ENCODE measurements at regions not wholly inside any gene's neighbourhood (a gene's known extent, or its start where the extent isn't known, plus 50 kb on each side); places are given as distances from the start of the nearest gene placed in this dataset.

DNA sequence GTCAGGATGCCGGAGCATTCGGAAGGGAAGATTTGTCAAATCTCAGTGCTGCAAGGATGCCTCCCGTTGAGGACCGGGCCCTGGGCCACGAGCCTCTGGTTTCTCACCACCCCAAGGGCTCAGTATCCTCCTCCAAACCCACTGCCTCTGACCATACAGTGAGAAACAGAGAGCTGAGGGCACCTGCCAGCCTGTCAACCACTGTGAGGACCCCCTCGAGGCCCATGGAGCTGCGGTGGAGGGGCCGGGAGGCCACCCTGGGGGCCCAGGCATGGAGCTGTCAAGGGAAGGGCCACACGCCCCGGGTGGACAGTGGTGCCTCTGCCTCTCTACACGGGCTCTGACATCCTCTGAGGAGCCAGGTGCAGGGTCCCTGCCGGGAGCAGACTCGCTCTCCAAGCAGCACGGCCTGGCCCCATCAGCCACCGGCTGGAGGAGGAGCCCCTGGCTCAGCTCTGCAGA is 248.0 kb upstream of the TCERG1L start:
- H3K4me3 ChIP-seq (ENCODE audit: control insufficient read depth in 1 of 7, extremely low read depth in 1 of 7, insufficient read depth in 4 of 7, low read depth in 2 of 7, low read length in 6 of 7) = no peak overlapping the region
- ChIA-PET CTCF (no interaction called here), POLR2A (no interaction called here)
- H3K9me3 ChIP-seq (ENCODE audit: control extremely low read depth in 1 of 5, control insufficient read depth in 4 of 5, insufficient read depth in 2 of 5, low read depth in 1 of 5, low read length in 4 of 5) = peaks cover 0 to 2% (median 0%) of the 10 kb centered on the region in 5 experiments
- WGBS (ENCODE audit: insufficient coverage) = 94% methylated on average over 13 of the region's 15 CpGs
- no peaks in the 10 kb centered on the region for H3K4me1 ChIP-seq (ENCODE audit: control extremely low read depth in 1 of 4, control insufficient read depth in 4 of 4, insufficient read depth in 4 of 4, low read length in 3 of 4)
- peaks cover 0 to 22% (median 4%) of the 10 kb centered on the region in 5 experiments for H3K27me3 ChIP-seq (replicated peaks in 2 of 5; ENCODE audit: control insufficient read depth in 4 of 5, insufficient read depth in 5 of 5, low read length in 4 of 5)
- H3K36me3 ChIP-seq (ENCODE audit: control insufficient read depth in 4 of 4, insufficient read depth in 4 of 4, low read length in 3 of 4) = no peaks in the 10 kb centered on the region
- no peak for DNase-seq
- H3K27ac ChIP-seq (ENCODE audit: insufficient read depth in 1 of 2, low read depth in 1 of 2, low read length in 2 of 2, poor library complexity in 1 of 2, severe bottlenecking in 2 of 2) = no peak overlapping the region

- H3K4me3 ChIP-seq (ENCODE audit: control insufficient read depth in 1 of 7, extremely low read depth in 1 of 7, insufficient read depth in 4 of 7, low read depth in 2 of 7, low read length in 6 of 7) = no peak overlapping the region
- no peak overlapping the region for H3K27ac ChIP-seq (ENCODE audit: insufficient read depth in 1 of 2, low read depth in 1 of 2, low read length in 2 of 2, poor library complexity in 1 of 2, severe bottlenecking in 2 of 2)
- DNase-seq = no peak
- CTCF ChIA-PET = interaction anchor here (1.8 kb wide), 1 partner anchor 10 kb away, joined by 6 read pairs; no protein-coding TSS in a partner anchor
- H3K4me1 ChIP-seq (ENCODE audit: control extremely low read depth in 1 of 4, control insufficient read depth in 4 of 4, insufficient read depth in 4 of 4, low read length in 3 of 4) = no peaks in the 10 kb centered on the region
- WGBS (ENCODE audit: insufficient coverage) = 80% methylated on average over 6 of the region's 8 CpGs
- H3K36me3 ChIP-seq (ENCODE audit: control insufficient read depth in 4 of 4, insufficient read depth in 4 of 4, low read length in 3 of 4) = no peaks in the 10 kb centered on the region
- POLR2A ChIA-PET = no interaction called here
- peaks cover 0 to 19% (median 4%) of the 10 kb centered on the region in 5 experiments for H3K27me3 ChIP-seq (replicated peaks in 2 of 5; ENCODE audit: control insufficient read depth in 4 of 5, insufficient read depth in 5 of 5, low read length in 4 of 5)
- peaks cover 0 to 4% (median 0%) of the 10 kb centered on the region in 5 experiments for H3K9me3 ChIP-seq (ENCODE audit: control extremely low read depth in 1 of 5, control insufficient read depth in 4 of 5, insufficient read depth in 2 of 5, low read depth in 1 of 5, low read length in 4 of 5)
Observed at GRCh38 chr10:131560166-131560565, 248.6 kb upstream of the TCERG1L start.

- ChIA-PET CTCF (interaction anchor here (1.8 kb wide), 1 partner anchor 9 kb away, joined by 6 read pairs; no protein-coding TSS in a partner anchor), POLR2A (no interaction called here)
- peaks cover 0 to 9% (median 0%) of the 10 kb centered on the region in 5 experiments for H3K9me3 ChIP-seq (ENCODE audit: control extremely low read depth in 1 of 5, control insufficient read depth in 4 of 5, insufficient read depth in 2 of 5, low read depth in 1 of 5, low read length in 4 of 5)
- WGBS (ENCODE audit: insufficient coverage) = 78% methylated on average over 15 of the region's 15 CpGs
- H3K27me3 ChIP-seq (replicated peaks in 2 of 5; ENCODE audit: control insufficient read depth in 4 of 5, insufficient read depth in 5 of 5, low read length in 4 of 5) = peaks cover 0 to 18% (median 4%) of the 10 kb centered on the region in 5 experiments
- no peaks in the 10 kb centered on the region for H3K36me3 ChIP-seq (ENCODE audit: control insufficient read depth in 4 of 4, insufficient read depth in 4 of 4, low read length in 3 of 4)
- DNase-seq = no peak
- no peaks in the 10 kb centered on the region for H3K4me1 ChIP-seq (ENCODE audit: control extremely low read depth in 1 of 4, control insufficient read depth in 4 of 4, insufficient read depth in 4 of 4, low read length in 3 of 4)
- H3K27ac ChIP-seq (ENCODE audit: insufficient read depth in 1 of 2, low read depth in 1 of 2, low read length in 2 of 2, poor library complexity in 1 of 2, severe bottlenecking in 2 of 2) = no peak overlapping the region
- H3K4me3 ChIP-seq (ENCODE audit: control insufficient read depth in 1 of 7, extremely low read depth in 1 of 7, insufficient read depth in 4 of 7, low read depth in 2 of 7, low read length in 6 of 7) = no peak overlapping the region
Observed at GRCh38 chr10:131560706-131561355, 249.3 kb upstream of the TCERG1L start.

GRCh38 chr10:131561897-131562296 is 250.4 kb upstream of the TCERG1L start:
- whole genome bisulfite sequencing (ENCODE audit: insufficient coverage) = 100% methylated on average over 4 of the region's 5 CpGs
- Histone ChIP-seq H3K36me3 (ENCODE audit: control insufficient read depth in 4 of 4, insufficient read depth in 4 of 4, low read length in 3 of 4) (no peaks in the 10 kb centered on the region), H3K4me1 (ENCODE audit: control extremely low read depth in 1 of 4, control insufficient read depth in 4 of 4, insufficient read depth in 4 of 4, low read length in 3 of 4) (no peaks in the 10 kb centered on the region), H3K9me3 (ENCODE audit: control extremely low read depth in 1 of 5, control insufficient read depth in 4 of 5, insufficient read depth in 2 of 5, low read depth in 1 of 5, low read length in 4 of 5) (peaks cover 0 to 9% (median 2%) of the 10 kb centered on the region in 5 experiments), H3K27ac (ENCODE audit: insufficient read depth in 1 of 2, low read depth in 1 of 2, low read length in 2 of 2, poor library complexity in 1 of 2, severe bottlenecking in 2 of 2) (no peak overlapping the region), H3K4me3 (ENCODE audit: control insufficient read depth in 1 of 7, extremely low read depth in 1 of 7, insufficient read depth in 4 of 7, low read depth in 2 of 7, low read length in 6 of 7) (no peak overlapping the region), H3K27me3 (replicated peaks in 2 of 5; ENCODE audit: control insufficient read depth in 4 of 5, insufficient read depth in 5 of 5, low read length in 4 of 5) (peaks cover 0 to 11% (median 3%) of the 10 kb centered on the region in 5 experiments)
- DNase-seq = no peak
- ChIA-PET POLR2A (no interaction called here), CTCF (no interaction called here)

- Histone ChIP-seq H3K36me3 (ENCODE audit: control insufficient read depth in 4 of 4, insufficient read depth in 4 of 4, low read length in 3 of 4) (no peaks in the 10 kb centered on the region), H3K9me3 (ENCODE audit: control extremely low read depth in 1 of 5, control insufficient read depth in 4 of 5, insufficient read depth in 2 of 5, low read depth in 1 of 5, low read length in 4 of 5) (peaks cover 0 to 9% (median 2%) of the 10 kb centered on the region in 5 experiments), H3K4me3 (ENCODE audit: control insufficient read depth in 1 of 7, extremely low read depth in 1 of 7, insufficient read depth in 4 of 7, low read depth in 2 of 7, low read length in 6 of 7) (no peak overlapping the region), H3K27me3 (replicated peaks in 2 of 5; ENCODE audit: control insufficient read depth in 4 of 5, insufficient read depth in 5 of 5, low read length in 4 of 5) (peaks cover 0 to 13% (median 3%) of the 10 kb centered on the region in 5 experiments), H3K27ac (ENCODE audit: insufficient read depth in 1 of 2, low read depth in 1 of 2, low read length in 2 of 2, poor library complexity in 1 of 2, severe bottlenecking in 2 of 2) (no peak overlapping the region), H3K4me1 (ENCODE audit: control extremely low read depth in 1 of 4, control insufficient read depth in 4 of 4, insufficient read depth in 4 of 4, low read length in 3 of 4) (no peaks in the 10 kb centered on the region)
- ChIA-PET POLR2A (no interaction called here), CTCF (no interaction called here)
- no peak for DNase-seq
- 86% methylated on average over 1 of the region's 2 CpGs for WGBS (ENCODE audit: insufficient coverage)
Observed at GRCh38 chr10:131563411-131563810, 251.9 kb upstream of the TCERG1L start.

- Histone ChIP-seq H3K36me3 (ENCODE audit: control insufficient read depth in 4 of 4, insufficient read depth in 4 of 4, low read length in 3 of 4) (no peaks in the 10 kb centered on the region), H3K27ac (ENCODE audit: insufficient read depth in 1 of 2, low read depth in 1 of 2, low read length in 2 of 2, poor library complexity in 1 of 2, severe bottlenecking in 2 of 2) (no peak overlapping the region), H3K27me3 (replicated peaks in 2 of 5; ENCODE audit: control insufficient read depth in 4 of 5, insufficient read depth in 5 of 5, low read length in 4 of 5) (peaks cover 0 to 5% (median 0%) of the 10 kb centered on the region in 5 experiments), H3K4me1 (ENCODE audit: control extremely low read depth in 1 of 4, control insufficient read depth in 4 of 4, insufficient read depth in 4 of 4, low read length in 3 of 4) (no peaks in the 10 kb centered on the region), H3K9me3 (ENCODE audit: control extremely low read depth in 1 of 5, control insufficient read depth in 4 of 5, insufficient read depth in 2 of 5, low read depth in 1 of 5, low read length in 4 of 5) (peaks cover 0 to 9% (median 2%) of the 10 kb centered on the region in 5 experiments), H3K4me3 (ENCODE audit: control insufficient read depth in 1 of 7, extremely low read depth in 1 of 7, insufficient read depth in 4 of 7, low read depth in 2 of 7, low read length in 6 of 7) (no peak overlapping the region)
- WGBS (ENCODE audit: insufficient coverage) = 92% methylated on average over 11 of the region's 15 CpGs
- ChIA-PET CTCF (no interaction called here), POLR2A (no interaction called here)
- no peak for DNase-seq
Observed at GRCh38 chr10:131567279-131568162, 256.0 kb upstream of the TCERG1L start.

DNA sequence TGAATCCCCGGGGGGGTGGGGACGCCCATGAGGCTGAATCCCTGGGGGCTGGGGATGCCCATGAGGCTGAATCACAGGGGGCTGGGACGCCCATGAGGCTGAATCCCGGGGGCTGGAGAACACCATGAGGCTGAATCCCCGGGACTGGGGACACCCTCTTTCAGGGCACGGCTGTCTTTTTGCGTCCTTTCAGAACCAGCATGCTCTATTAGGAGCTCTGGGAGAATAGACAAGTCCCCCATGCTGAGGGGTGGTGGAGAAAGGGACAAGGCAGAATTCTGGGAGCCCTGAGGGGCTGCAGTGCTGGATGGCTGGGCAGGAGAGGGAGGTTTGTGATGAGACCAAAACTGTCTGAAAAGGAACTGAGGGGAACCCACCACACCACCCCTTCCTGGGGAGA is 257.3 kb upstream of the TCERG1L start:
- Histone ChIP-seq H3K4me1 (ENCODE audit: control extremely low read depth in 1 of 4, control insufficient read depth in 4 of 4, insufficient read depth in 4 of 4, low read length in 3 of 4) (no peaks in the 10 kb centered on the region), H3K27me3 (replicated peaks in 2 of 5; ENCODE audit: control insufficient read depth in 4 of 5, insufficient read depth in 5 of 5, low read length in 4 of 5) (peaks cover 0 to 5% (median 0%) of the 10 kb centered on the region in 5 experiments), H3K36me3 (ENCODE audit: control insufficient read depth in 4 of 4, insufficient read depth in 4 of 4, low read length in 3 of 4) (no peaks in the 10 kb centered on the region), H3K4me3 (ENCODE audit: control insufficient read depth in 1 of 7, extremely low read depth in 1 of 7, insufficient read depth in 4 of 7, low read depth in 2 of 7, low read length in 6 of 7) (no peak overlapping the region), H3K27ac (ENCODE audit: insufficient read depth in 1 of 2, low read depth in 1 of 2, low read length in 2 of 2, poor library complexity in 1 of 2, severe bottlenecking in 2 of 2) (no peak overlapping the region), H3K9me3 (ENCODE audit: control extremely low read depth in 1 of 5, control insufficient read depth in 4 of 5, insufficient read depth in 2 of 5, low read depth in 1 of 5, low read length in 4 of 5) (peaks cover 0 to 9% (median 2%) of the 10 kb centered on the region in 5 experiments)
- no peak for DNase-seq
- CTCF ChIA-PET = interaction anchor here (2.1 kb wide), 1 partner anchor 8 kb away, joined by 6 read pairs; no protein-coding TSS in a partner anchor
- POLR2A ChIA-PET = no interaction called here
- WGBS (ENCODE audit: insufficient coverage) = 66% methylated on average over 7 of the region's 7 CpGs

Measured in common myeloid progenitor, CD34-positive (primary cell).